VCaP (cell line): ENCODE measurements at regions not wholly inside any gene's neighbourhood (a gene's known extent, or its start where the extent isn't known, plus 50 kb on each side); places are given as distances from the start of the nearest gene placed in this dataset.

Experiments used
- H3K27ac ChIP-seq: fragments of 450-650 bp; 2 replicates; pipeline ENCODE4 v1.5.1; 2017
- TF ChIP-seq, protein P1 (sequence below): fragments of 450-650 bp; conservative IDR thresholded peaks from 2 replicates; pipeline ENCODE4 v1.5.1; 2017; ENCODE audit warnings: mild to moderate bottlenecking, moderate library complexity

GRCh38 chr4:179766938-179767337, 2324.7 kb upstream of the AGA start:
- no peak overlapping the region for H3K27ac ChIP-seq
- TF ChIP-seq, protein P1, sequence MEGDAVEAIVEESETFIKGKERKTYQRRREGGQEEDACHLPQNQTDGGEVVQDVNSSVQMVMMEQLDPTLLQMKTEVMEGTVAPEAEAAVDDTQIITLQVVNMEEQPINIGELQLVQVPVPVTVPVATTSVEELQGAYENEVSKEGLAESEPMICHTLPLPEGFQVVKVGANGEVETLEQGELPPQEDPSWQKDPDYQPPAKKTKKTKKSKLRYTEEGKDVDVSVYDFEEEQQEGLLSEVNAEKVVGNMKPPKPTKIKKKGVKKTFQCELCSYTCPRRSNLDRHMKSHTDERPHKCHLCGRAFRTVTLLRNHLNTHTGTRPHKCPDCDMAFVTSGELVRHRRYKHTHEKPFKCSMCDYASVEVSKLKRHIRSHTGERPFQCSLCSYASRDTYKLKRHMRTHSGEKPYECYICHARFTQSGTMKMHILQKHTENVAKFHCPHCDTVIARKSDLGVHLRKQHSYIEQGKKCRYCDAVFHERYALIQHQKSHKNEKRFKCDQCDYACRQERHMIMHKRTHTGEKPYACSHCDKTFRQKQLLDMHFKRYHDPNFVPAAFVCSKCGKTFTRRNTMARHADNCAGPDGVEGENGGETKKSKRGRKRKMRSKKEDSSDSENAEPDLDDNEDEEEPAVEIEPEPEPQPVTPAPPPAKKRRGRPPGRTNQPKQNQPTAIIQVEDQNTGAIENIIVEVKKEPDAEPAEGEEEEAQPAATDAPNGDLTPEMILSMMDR = no peak

DNA sequence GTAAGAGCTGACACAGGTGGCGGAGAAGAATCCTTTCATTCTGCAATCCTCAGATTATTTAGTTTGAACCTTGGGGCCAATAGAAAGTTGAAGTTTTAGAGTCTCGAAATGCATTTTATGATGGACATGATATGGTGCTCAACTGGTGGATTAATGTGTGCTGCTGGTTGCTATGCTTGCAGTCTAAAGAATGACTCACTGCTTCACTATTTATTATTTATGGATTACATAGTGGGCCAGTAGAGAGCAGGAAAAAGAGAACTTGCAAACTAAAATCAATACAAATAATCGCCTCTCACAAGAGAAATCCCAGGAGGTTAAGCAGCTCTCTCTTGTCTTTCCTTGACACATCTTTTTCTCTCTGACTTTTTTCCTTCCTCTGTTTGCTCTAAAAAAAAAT, 2326.8 kb upstream of the AGA start:
- TF ChIP-seq, protein P1 = no peak
- no peak overlapping the region for H3K27ac ChIP-seq

DNA sequence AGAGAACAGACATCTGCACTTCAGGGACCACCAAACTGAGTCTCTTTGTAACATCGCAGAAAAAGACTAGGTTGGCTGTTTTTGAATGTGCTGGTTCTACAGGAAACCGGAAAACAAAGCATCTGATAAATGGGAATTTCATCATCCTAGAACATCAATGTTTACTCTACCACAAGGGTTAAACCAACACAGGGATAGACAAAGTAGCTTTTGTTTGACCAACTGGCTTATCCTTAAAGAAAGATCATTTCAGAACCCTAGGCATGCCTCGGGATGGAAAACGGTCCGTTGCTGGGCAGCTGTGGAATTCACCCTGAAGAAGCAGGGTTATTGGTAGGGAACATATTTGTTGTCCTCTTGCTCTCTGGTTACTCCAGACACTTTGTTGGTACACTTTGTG, 2355.5 kb upstream of the AGA start:
- TF ChIP-seq, protein P1 = no peak
- H3K27ac ChIP-seq = no peak overlapping the region

- H3K27ac ChIP-seq = no peak overlapping the region
- TF ChIP-seq, protein P1 = no peak
These were observed 2361.6 kb upstream of the AGA start for GRCh38 chr4:179803857-179804256.

DNA sequence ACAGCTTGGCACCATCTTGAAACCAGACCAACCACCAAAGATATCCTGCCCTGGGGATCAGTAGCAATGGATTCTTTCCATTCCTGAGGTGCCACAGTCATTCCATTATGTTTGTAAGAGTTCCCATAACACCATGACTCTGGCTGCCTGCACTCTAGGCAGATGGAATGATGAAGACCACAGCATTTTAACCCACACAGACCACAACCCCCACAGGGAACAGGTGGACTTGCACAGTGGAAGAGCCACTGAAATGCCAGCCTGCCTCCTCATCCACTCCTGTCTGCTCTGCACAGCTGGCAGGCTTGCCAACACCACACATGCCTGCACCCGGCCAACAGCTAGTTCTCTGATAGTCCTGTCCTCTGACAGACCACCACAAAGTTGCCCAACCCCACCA, 2362.2 kb upstream of the AGA start:
- no peak overlapping the region for H3K27ac ChIP-seq
- TF ChIP-seq, protein P1 = no peak

- TF ChIP-seq, protein P1 = no peak
- no peak overlapping the region for H3K27ac ChIP-seq
These were observed 2375.1 kb upstream of the AGA start for GRCh38 chr4:179817317-179817716.

DNA sequence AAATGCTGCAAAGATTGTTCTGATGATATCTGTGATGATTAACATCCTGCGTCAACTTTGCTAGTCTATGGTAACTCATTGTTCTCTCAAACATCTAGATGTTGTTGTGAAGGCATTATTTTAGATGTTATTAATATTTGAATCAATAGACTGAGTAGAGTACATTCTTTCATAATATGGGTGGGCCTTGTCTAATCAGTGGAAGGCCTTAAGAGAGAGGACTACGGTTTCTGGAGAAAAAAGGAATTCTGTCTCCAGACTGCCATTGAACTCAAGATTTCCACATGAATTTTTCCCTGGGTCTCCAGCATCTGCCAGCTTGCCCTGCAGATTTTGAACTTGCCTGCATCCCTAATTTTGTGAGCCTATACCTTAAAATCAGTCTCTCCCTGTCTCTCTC, 2381.1 kb upstream of the AGA start:
- H3K27ac ChIP-seq = no peak overlapping the region
- TF ChIP-seq, protein P1 = no peak

- H3K27ac ChIP-seq = no peak overlapping the region
- TF ChIP-seq, protein P1 = no peak
These were observed 2389.0 kb upstream of the AGA start for GRCh38 chr4:179831274-179831673.
